Liver (tissue), 3 donors: ENCODE measurements at regions not wholly inside any gene's neighbourhood (a gene's known extent, or its start where the extent isn't known, plus 50 kb on each side); places are given as distances from the start of the nearest gene placed in this dataset.

Experiments used
- JUND ChIP-seq, 2 donors: IDR thresholded peaks; 2 replicates each; pipeline ENCODE4 v1.6.1; 2016; ENCODE audit warnings: antibody characterized with exemption in 2 of 2
- RAD21 ChIP-seq, 2 donors: IDR thresholded peaks; 2 replicates each; pipeline ENCODE4 v1.6.1; 2016; ENCODE audit warnings: antibody characterized with exemption in 2 of 2, mild to moderate bottlenecking in 2 of 2
- REST ChIP-seq: IDR thresholded peaks from 2 replicates; pipeline ENCODE4 v1.6.1; 2016; ENCODE audit warnings: antibody characterized with exemption, mild to moderate bottlenecking
- RXRA ChIP-seq, 2 donors: IDR thresholded peaks; 2 replicates each; pipeline ENCODE4 v1.6.1; 2017 to 2018; ENCODE audit warnings: antibody characterized with exemption in 2 of 2, mild to moderate bottlenecking in 1 of 2
- ZBTB33 ChIP-seq: IDR thresholded peaks from 2 replicates; pipeline ENCODE4 v1.6.1; 2016; ENCODE audit warnings: antibody characterized with exemption
- TF ChIP-seq, protein P1 (sequence below): IDR thresholded peaks from 2 replicates; pipeline ENCODE4 v1.6.1; 2016; ENCODE audit warnings: antibody characterized with exemption
- TF ChIP-seq, protein P2 (sequence below): fragments of 150-350 bp; IDR thresholded peaks from 2 replicates; pipeline ENCODE4 v1.5.1; 2017; ENCODE audit warnings: improper control_type of control experiment, low read depth, low read length; ENCODE audit not compliant: missing input control
- donor health status: healthy.
- donor health status: healthy.

- TF ChIP-seq, protein P1, sequence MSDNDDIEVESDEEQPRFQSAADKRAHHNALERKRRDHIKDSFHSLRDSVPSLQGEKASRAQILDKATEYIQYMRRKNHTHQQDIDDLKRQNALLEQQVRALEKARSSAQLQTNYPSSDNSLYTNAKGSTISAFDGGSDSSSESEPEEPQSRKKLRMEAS, result no peak
- TF ChIP-seq, protein P2, sequence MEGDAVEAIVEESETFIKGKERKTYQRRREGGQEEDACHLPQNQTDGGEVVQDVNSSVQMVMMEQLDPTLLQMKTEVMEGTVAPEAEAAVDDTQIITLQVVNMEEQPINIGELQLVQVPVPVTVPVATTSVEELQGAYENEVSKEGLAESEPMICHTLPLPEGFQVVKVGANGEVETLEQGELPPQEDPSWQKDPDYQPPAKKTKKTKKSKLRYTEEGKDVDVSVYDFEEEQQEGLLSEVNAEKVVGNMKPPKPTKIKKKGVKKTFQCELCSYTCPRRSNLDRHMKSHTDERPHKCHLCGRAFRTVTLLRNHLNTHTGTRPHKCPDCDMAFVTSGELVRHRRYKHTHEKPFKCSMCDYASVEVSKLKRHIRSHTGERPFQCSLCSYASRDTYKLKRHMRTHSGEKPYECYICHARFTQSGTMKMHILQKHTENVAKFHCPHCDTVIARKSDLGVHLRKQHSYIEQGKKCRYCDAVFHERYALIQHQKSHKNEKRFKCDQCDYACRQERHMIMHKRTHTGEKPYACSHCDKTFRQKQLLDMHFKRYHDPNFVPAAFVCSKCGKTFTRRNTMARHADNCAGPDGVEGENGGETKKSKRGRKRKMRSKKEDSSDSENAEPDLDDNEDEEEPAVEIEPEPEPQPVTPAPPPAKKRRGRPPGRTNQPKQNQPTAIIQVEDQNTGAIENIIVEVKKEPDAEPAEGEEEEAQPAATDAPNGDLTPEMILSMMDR, result no peak
- TF ChIP-seq JUND (IDR thresholded peaks at IDR 0.05), result no peak
- no peak for TF ChIP-seq RXRA (IDR thresholded peaks at IDR 0.05)
- TF ChIP-seq REST, result no peak
- TF ChIP-seq RAD21 (IDR thresholded peaks at IDR 0.05), result no peak
- TF ChIP-seq ZBTB33, result no peak
Observed at GRCh38 chr1:164093543-164093942, 465.4 kb upstream of the PBX1 start.
